Activated CD4-positive, alpha-beta T cell treated with anti-CD3 and anti-CD28 coated beads for 36 hours (primary cell): ENCODE measurements at regions not wholly inside any gene's neighbourhood (a gene's known extent, or its start where the extent isn't known, plus 50 kb on each side); places are given as distances from the start of the nearest gene placed in this dataset.

ENCODE experiments used
- ATAC-seq: fragments of 200-7000 bp; cut with Tn5 transposase; one replicate; pipeline ENCODE4 v1.10.0; 2021; ENCODE audit warnings: mild to moderate bottlenecking, moderate library complexity
- CTCF ChIA-PET: fragments of 350-600 bp; sonication (Branson Sonifier 250); formaldehyde crosslinking; loops from one replicate; lab custom pipeline; 2021; ENCODE audit warnings: antibody characterized with exemption; lab: Charles Lee
- POLR2A ChIA-PET: fragments of 350-600 bp; sonication (Branson Sonifier 250); formaldehyde crosslinking; loops from one replicate; lab custom pipeline; 2021; ENCODE audit warnings: antibody characterized with exemption, inconsistent platforms; lab: Charles Lee
- DNase-seq: peaks from one replicate; pipeline ENCODE4 v3.0.0-alpha.2; 2020
- H3K27ac Mint-ChIP-seq: one replicate; pipeline ENCODE4 v1.8.0; 2021; ENCODE audit warnings: mixed read lengths
- H3K27me3 Mint-ChIP-seq: one replicate; pipeline ENCODE4 v1.8.0; 2021; ENCODE audit warnings: mixed read lengths
- H3K36me3 Mint-ChIP-seq: one replicate; pipeline ENCODE4 v1.8.0; 2021; ENCODE audit warnings: low read depth, mixed read lengths
- H3K4me1 Mint-ChIP-seq: one replicate; pipeline ENCODE4 v1.8.0; 2021; ENCODE audit warnings: mixed read lengths
- H3K4me3 Mint-ChIP-seq: one replicate; pipeline ENCODE4 v1.8.0; 2021; ENCODE audit warnings: mild to moderate bottlenecking, moderate library complexity, mixed read lengths
- H3K9me3 Mint-ChIP-seq: one replicate; pipeline ENCODE4 v1.8.0; 2021; ENCODE audit warnings: low read depth, mixed read lengths
- intact Hi-C, 2 experiments: fragments of 100-400 bp; cut with DNase I in 1 of 2; cut with micrococcal nuclease in 1 of 2; formaldehyde crosslinking; loops; one replicate each; pipeline versions ENCODE4 v1.14.2 to v1.15.1; 2022 to 2024; cut with DNase I, micrococcal nuclease

GRCh38 chr3:177563792-177564191, 366.5 kb upstream of the TBL1XR1 start:
- Mint-ChIP-seq H3K9me3 (no peaks in the 10 kb centered on the region), H3K36me3 (no peaks in the 10 kb centered on the region), H3K4me3 (no peak overlapping the region), H3K27me3 (no peaks in the 10 kb centered on the region), H3K4me1 (no peaks in the 10 kb centered on the region), H3K27ac (no peak overlapping the region)
- DNase-seq (no peak), ATAC-seq (no peak)
- intact Hi-C loops, result no loop called here
- CTCF ChIA-PET, result no interaction called here
- POLR2A ChIA-PET, result no interaction called here

GRCh38 chr3:177565981-177566380, 368.7 kb upstream of the TBL1XR1 start:
- Mint-ChIP-seq H3K4me1 (no peaks in the 10 kb centered on the region), H3K9me3 (no peaks in the 10 kb centered on the region), H3K27ac (no peak overlapping the region), H3K4me3 (no peak overlapping the region), H3K27me3 (no peaks in the 10 kb centered on the region), H3K36me3 (no peaks in the 10 kb centered on the region)
- ATAC-seq, result no peak
- POLR2A ChIA-PET, result no interaction called here
- DNase-seq, result no peak
- intact Hi-C loops, result no loop called here
- CTCF ChIA-PET, result no interaction called here

- ATAC-seq (no peak), DNase-seq (no peak)
- intact Hi-C loops, result no loop called here
- ChIA-PET CTCF (no interaction called here), POLR2A (no interaction called here)
- no peaks in the 10 kb centered on the region for H3K4me1 Mint-ChIP-seq
- H3K4me3 Mint-ChIP-seq, result no peak overlapping the region
- no peak overlapping the region for H3K27ac Mint-ChIP-seq
- H3K9me3 Mint-ChIP-seq, result no peaks in the 10 kb centered on the region
- no peaks in the 10 kb centered on the region for H3K36me3 Mint-ChIP-seq
- H3K27me3 Mint-ChIP-seq, result no peaks in the 10 kb centered on the region
Measured at GRCh38 chr3:177567833-177568232, 370.6 kb upstream of the TBL1XR1 start.

- Mint-ChIP-seq H3K27ac (no peak overlapping the region), H3K36me3 (no peaks in the 10 kb centered on the region), H3K27me3 (no peaks in the 10 kb centered on the region), H3K4me3 (no peak overlapping the region), H3K4me1 (no peaks in the 10 kb centered on the region), H3K9me3 (no peaks in the 10 kb centered on the region)
- CTCF ChIA-PET, result no interaction called here
- DNase-seq (no peak), ATAC-seq (no peak)
- intact Hi-C loops, result no loop called here
- POLR2A ChIA-PET, result no interaction called here
Measured at GRCh38 chr3:177569193-177569592, 371.9 kb upstream of the TBL1XR1 start.

GRCh38 chr3:177569875-177570657, 372.8 kb upstream of the TBL1XR1 start:
- CTCF ChIA-PET, result no interaction called here
- no peaks in the 10 kb centered on the region for H3K9me3 Mint-ChIP-seq
- no peaks in the 10 kb centered on the region for H3K36me3 Mint-ChIP-seq
- ATAC-seq (no peak), DNase-seq (no peak)
- H3K4me1 Mint-ChIP-seq, result no peaks in the 10 kb centered on the region
- H3K27ac Mint-ChIP-seq, result no peak overlapping the region
- intact Hi-C loops, result no loop called here
- POLR2A ChIA-PET, result no interaction called here
- H3K4me3 Mint-ChIP-seq, result no peak overlapping the region
- H3K27me3 Mint-ChIP-seq, result no peaks in the 10 kb centered on the region

GRCh38 chr3:177571271-177571943, 374.1 kb upstream of the TBL1XR1 start:
- ChIA-PET POLR2A (no interaction called here), CTCF (interaction anchor here (0.6 kb wide), 1 partner anchor 636 kb away, joined by 3 read pairs; no protein-coding TSS in a partner anchor)
- intact Hi-C loops, result no loop called here
- Mint-ChIP-seq H3K27me3 (no peaks in the 10 kb centered on the region), H3K4me1 (no peaks in the 10 kb centered on the region), H3K4me3 (no peak overlapping the region), H3K9me3 (no peaks in the 10 kb centered on the region), H3K36me3 (no peaks in the 10 kb centered on the region), H3K27ac (no peak overlapping the region)
- no peak for ATAC-seq
- DNase-seq, result no peak

- Mint-ChIP-seq H3K4me3 (no peak overlapping the region), H3K9me3 (no peaks in the 10 kb centered on the region), H3K4me1 (no peaks in the 10 kb centered on the region), H3K27ac (no peak overlapping the region), H3K27me3 (no peaks in the 10 kb centered on the region), H3K36me3 (no peaks in the 10 kb centered on the region)
- intact Hi-C loops, result no loop called here
- no peak for ATAC-seq
- DNase-seq, result no peak
- POLR2A ChIA-PET, result interaction anchor here (0.6 kb wide), 1 partner anchor 34 kb away, joined by 3 read pairs; no protein-coding TSS in a partner anchor
- CTCF ChIA-PET, result interaction anchor here (0.6 kb wide), 1 partner anchor 637 kb away, joined by 3 read pairs; no protein-coding TSS in a partner anchor
Measured at GRCh38 chr3:177571944-177572315, 374.6 kb upstream of the TBL1XR1 start.

- H3K9me3 Mint-ChIP-seq, result no peaks in the 10 kb centered on the region
- POLR2A ChIA-PET, result no interaction called here
- no peak for DNase-seq
- no peaks in the 10 kb centered on the region for H3K4me1 Mint-ChIP-seq
- H3K36me3 Mint-ChIP-seq, result no peaks in the 10 kb centered on the region
- intact Hi-C loops, result no loop called here
- no peak for ATAC-seq
- H3K27me3 Mint-ChIP-seq, result no peaks in the 10 kb centered on the region
- CTCF ChIA-PET, result interaction anchor here (0.8 to 1.4 kb wide), 2 partner anchors 15 to 25 kb away, joined by 3 read pairs; no protein-coding TSS in a partner anchor
- H3K4me3 Mint-ChIP-seq, result no peak overlapping the region
- no peak overlapping the region for H3K27ac Mint-ChIP-seq
Measured at GRCh38 chr3:177574222-177574856, 377.1 kb upstream of the TBL1XR1 start.

GRCh38 chr3:177576746-177577145, 379.5 kb upstream of the TBL1XR1 start:
- Mint-ChIP-seq H3K9me3 (no peaks in the 10 kb centered on the region), H3K4me3 (no peak overlapping the region), H3K27ac (no peak overlapping the region), H3K4me1 (no peaks in the 10 kb centered on the region), H3K27me3 (no peaks in the 10 kb centered on the region), H3K36me3 (no peaks in the 10 kb centered on the region)
- DNase-seq (no peak), ATAC-seq (no peak)
- ChIA-PET CTCF (no interaction called here), POLR2A (no interaction called here)
- intact Hi-C loops, result no loop called here

GRCh38 chr3:177578488-177578887, 381.2 kb upstream of the TBL1XR1 start:
- DNase-seq, result no peak
- Mint-ChIP-seq H3K4me3 (no peak overlapping the region), H3K27me3 (no peaks in the 10 kb centered on the region), H3K4me1 (no peaks in the 10 kb centered on the region), H3K36me3 (no peaks in the 10 kb centered on the region), H3K9me3 (peaks cover 7% of the 10 kb centered on the region), H3K27ac (no peak overlapping the region)
- intact Hi-C loops, result no loop called here
- CTCF ChIA-PET, result interaction anchor here (0.6 to 0.8 kb wide), 2 partner anchors 33 to 526 kb away, joined by 3 to 5 read pairs; no protein-coding TSS in a partner anchor
- POLR2A ChIA-PET, result interaction anchor here (0.6 kb wide), 1 partner anchor 66 kb away, joined by 5 read pairs; no protein-coding TSS in a partner anchor
- no peak for ATAC-seq

GRCh38 chr3:177579419-177579818, 382.1 kb upstream of the TBL1XR1 start:
- intact Hi-C loops, result no loop called here
- Mint-ChIP-seq H3K27ac (no peak overlapping the region), H3K36me3 (no peaks in the 10 kb centered on the region), H3K9me3 (peaks cover 7% of the 10 kb centered on the region), H3K4me3 (no peak overlapping the region), H3K27me3 (no peaks in the 10 kb centered on the region), H3K4me1 (no peaks in the 10 kb centered on the region)
- DNase-seq, result no peak
- ChIA-PET POLR2A (no interaction called here), CTCF (interaction anchor here (0.6 to 0.8 kb wide), 2 partner anchors 32 to 327 kb away, joined by 3 to 5 read pairs; no protein-coding TSS in a partner anchor)
- ATAC-seq, result no peak
